ENCODE measurements at regions not wholly inside any gene's neighbourhood (a gene's known extent, or its start where the extent isn't known, plus 50 kb on each side); places are given as distances from the start of the nearest gene placed in this dataset.

DNA sequence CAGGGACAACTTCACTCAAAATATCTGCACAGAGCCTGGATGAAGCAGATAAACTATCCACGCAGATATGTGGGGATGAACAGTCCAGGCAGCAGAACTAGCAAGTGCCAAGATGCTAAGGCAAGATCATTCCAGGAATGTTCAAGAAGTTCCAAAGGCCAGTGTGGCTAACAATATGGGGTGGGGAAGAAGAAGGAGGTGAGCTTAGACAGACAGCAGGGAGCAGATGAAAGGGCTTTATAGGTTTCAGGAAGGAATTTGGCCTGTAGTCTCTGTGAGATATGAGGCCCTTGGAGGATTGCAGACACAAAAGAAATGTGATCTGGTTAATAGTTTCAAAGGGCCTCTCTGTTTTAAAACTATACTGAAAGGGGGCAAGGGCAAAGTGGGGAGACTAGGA lies 63.5 kb upstream of the PPM1H start:
- no peak for DNase-seq
- no peaks in the 10 kb centered on the region for H3K4me1 Mint-ChIP-seq
- no peak overlapping the region for H3K27ac Mint-ChIP-seq
- no peaks in the 10 kb centered on the region for H3K36me3 Mint-ChIP-seq (ENCODE audit: low read depth)
- H3K9me3 Mint-ChIP-seq, result no peaks in the 10 kb centered on the region
- no peak overlapping the region for H3K4me3 Mint-ChIP-seq
- no peak for ATAC-seq (ENCODE audit: low read depth)
- no peaks in the 10 kb centered on the region for H3K27me3 Mint-ChIP-seq
- intact Hi-C loops (cut with micrococcal nuclease), result no loop called here
- TF ChIP-seq, protein P1, sequence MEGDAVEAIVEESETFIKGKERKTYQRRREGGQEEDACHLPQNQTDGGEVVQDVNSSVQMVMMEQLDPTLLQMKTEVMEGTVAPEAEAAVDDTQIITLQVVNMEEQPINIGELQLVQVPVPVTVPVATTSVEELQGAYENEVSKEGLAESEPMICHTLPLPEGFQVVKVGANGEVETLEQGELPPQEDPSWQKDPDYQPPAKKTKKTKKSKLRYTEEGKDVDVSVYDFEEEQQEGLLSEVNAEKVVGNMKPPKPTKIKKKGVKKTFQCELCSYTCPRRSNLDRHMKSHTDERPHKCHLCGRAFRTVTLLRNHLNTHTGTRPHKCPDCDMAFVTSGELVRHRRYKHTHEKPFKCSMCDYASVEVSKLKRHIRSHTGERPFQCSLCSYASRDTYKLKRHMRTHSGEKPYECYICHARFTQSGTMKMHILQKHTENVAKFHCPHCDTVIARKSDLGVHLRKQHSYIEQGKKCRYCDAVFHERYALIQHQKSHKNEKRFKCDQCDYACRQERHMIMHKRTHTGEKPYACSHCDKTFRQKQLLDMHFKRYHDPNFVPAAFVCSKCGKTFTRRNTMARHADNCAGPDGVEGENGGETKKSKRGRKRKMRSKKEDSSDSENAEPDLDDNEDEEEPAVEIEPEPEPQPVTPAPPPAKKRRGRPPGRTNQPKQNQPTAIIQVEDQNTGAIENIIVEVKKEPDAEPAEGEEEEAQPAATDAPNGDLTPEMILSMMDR (IDR thresholded peaks at IDR 0.05), result no peak
- ChIA-PET POLR2A (no interaction called here), CTCF (no interaction called here)

DNA sequence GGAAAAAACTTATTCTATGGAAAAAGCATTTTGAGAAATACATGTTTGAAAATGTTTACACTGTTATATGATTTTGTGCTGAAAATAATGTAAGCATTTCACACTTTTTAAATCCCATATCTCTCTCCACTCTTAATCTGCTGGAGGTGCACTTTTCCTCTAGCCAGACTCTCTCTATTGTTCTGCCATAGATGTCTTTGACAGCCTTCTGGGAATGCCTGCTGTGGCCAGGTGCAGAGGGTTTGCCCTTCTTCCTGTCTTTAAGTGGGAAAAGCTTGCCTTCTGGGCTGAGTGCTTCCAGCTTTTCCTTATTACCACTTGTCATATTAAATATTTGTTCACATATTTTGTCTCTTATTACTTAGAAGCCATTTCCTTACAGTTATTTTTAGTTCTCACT lies 60.1 kb upstream of the PPM1H start:
- ChIA-PET CTCF (no interaction called here), POLR2A (no interaction called here)
- DNase-seq (no peak), ATAC-seq (ENCODE audit: low read depth) (no peak)
- Mint-ChIP-seq H3K27ac (no peak overlapping the region), H3K9me3 (peaks cover 5% of the 10 kb centered on the region), H3K4me3 (no peak overlapping the region), H3K36me3 (ENCODE audit: low read depth) (no peaks in the 10 kb centered on the region), H3K27me3 (no peaks in the 10 kb centered on the region), H3K4me1 (no peaks in the 10 kb centered on the region)
- TF ChIP-seq, protein P1 (IDR thresholded peaks at IDR 0.05), result no peak
- intact Hi-C loops (cut with micrococcal nuclease), result no loop called here

DNA sequence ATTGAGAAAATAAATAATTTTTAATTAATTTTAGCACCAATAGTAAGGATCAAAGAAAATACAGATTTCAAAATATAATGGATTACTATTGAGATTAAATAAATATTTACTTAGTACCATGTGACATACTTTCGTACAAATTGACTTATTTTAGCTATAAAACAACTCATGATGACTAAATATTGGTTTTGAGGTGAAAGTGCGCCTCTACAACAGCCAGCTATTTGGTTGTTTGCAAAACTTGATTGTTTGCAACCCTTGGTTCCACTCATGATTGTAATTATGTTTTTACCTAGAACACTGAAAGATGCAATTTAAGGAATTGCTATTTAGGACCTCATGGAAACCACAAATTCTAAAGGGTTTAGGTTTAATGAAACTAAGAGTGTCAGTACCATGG lies 51.9 kb upstream of the PPM1H start:
- TF ChIP-seq, protein P1 (IDR thresholded peaks at IDR 0.05), result no peak
- CTCF ChIA-PET, result no interaction called here

More for the DNA sequence above, 51.9 kb upstream of the PPM1H start:
- DNase-seq (no peak), ATAC-seq (ENCODE audit: low read depth) (no peak)
- H3K9me3 Mint-ChIP-seq, result peaks cover 2% of the 10 kb centered on the region
- intact Hi-C loops (cut with micrococcal nuclease), result no loop called here
- H3K4me3 Mint-ChIP-seq, result no peak overlapping the region
- H3K36me3 Mint-ChIP-seq (ENCODE audit: low read depth), result no peaks in the 10 kb centered on the region
- POLR2A ChIA-PET, result no interaction called here
- no peaks in the 10 kb centered on the region for H3K27me3 Mint-ChIP-seq
- no peak overlapping the region for H3K27ac Mint-ChIP-seq
- no peaks in the 10 kb centered on the region for H3K4me1 Mint-ChIP-seq
